GM18505 (cell line): ENCODE measurements at regions not wholly inside any gene's neighbourhood (a gene's known extent, or its start where the extent isn't known, plus 50 kb on each side); places are given as distances from the start of the nearest gene placed in this dataset.
"Not testable (repeated sequence)": the region's sequence is repeated elsewhere in the genome, so short reads cannot be mapped to it uniquely, and the experiment has no call there.

Experiments used
- ATAC-seq: cut with Tn5 transposase; IDR thresholded peaks from one replicate; pipeline ENCODE4 v1.9.1; 2021; ENCODE audit not compliant: unreplicated experiment
- POLR2A ChIP-seq: IDR thresholded peaks from 4 replicates; pipeline ENCODE4 v1.6.1; 2011; ENCODE audit warnings: borderline replicate concordance; ENCODE audit not compliant: insufficient read depth, insufficient read length; ENCODE audit errors: extremely low read depth

- no peak for TF ChIP-seq POLR2A
- ATAC-seq = no peak
Observed at GRCh38 chr1:172790245-172790644, 131.3 kb downstream of the FASLG start.

GRCh38 chr1:172793823-172794222 is 134.9 kb downstream of the FASLG start:
- TF ChIP-seq POLR2A = no peak
- no peak for ATAC-seq

GRCh38 chr1:172795741-172796140 is 136.8 kb downstream of the FASLG start:
- no peak for ATAC-seq
- no peak for TF ChIP-seq POLR2A

- not testable (repeated sequence) for ATAC-seq
Observed at GRCh38 chr1:172799804-172800203, 140.9 kb downstream of the FASLG start.

- TF ChIP-seq POLR2A = no peak
- no peak for ATAC-seq
Observed at GRCh38 chr1:172801771-172802322, 142.9 kb downstream of the FASLG start.

GRCh38 chr1:172809750-172810149 is 150.8 kb downstream of the FASLG start:
- ATAC-seq = no peak
- TF ChIP-seq POLR2A = no peak

- no peak for ATAC-seq
- TF ChIP-seq POLR2A = no peak
Observed at GRCh38 chr1:172810480-172811175, 151.7 kb downstream of the FASLG start.

- no peak for TF ChIP-seq POLR2A
- ATAC-seq = no peak
Observed at GRCh38 chr1:172811694-172812093, 152.8 kb downstream of the FASLG start.

- no peak for TF ChIP-seq POLR2A
- no peak for ATAC-seq
Observed at GRCh38 chr1:172812118-172812517, 153.2 kb downstream of the FASLG start.

- no peak for ATAC-seq
- TF ChIP-seq POLR2A = no peak
Observed at GRCh38 chr1:172813330-172813729, 154.4 kb downstream of the FASLG start.

GRCh38 chr1:172814428-172814827 is 155.5 kb downstream of the FASLG start:
- ATAC-seq = no peak
- TF ChIP-seq POLR2A = no peak

GRCh38 chr1:172815740-172816139 is 156.8 kb downstream of the FASLG start:
- TF ChIP-seq POLR2A = no peak
- no peak for ATAC-seq

GRCh38 chr1:172818841-172819527 is 160.1 kb downstream of the FASLG start:
- ATAC-seq = peak; percentile 92
- TF ChIP-seq POLR2A = peak; percentile 21
